Neutrophil (primary cell): ENCODE measurements at regions not wholly inside any gene's neighbourhood (a gene's known extent, or its start where the extent isn't known, plus 50 kb on each side); places are given as distances from the start of the nearest gene placed in this dataset.

Experiments used
- H3K27ac ChIP-seq: fragments of 200-600 bp; sonication (generic); 2 replicates; pipeline ENCODE4 v1.5.1; 2016; ENCODE audit warnings: mild to moderate bottlenecking, moderate library complexity
- H3K27me3 ChIP-seq: fragments of 200-600 bp; sonication (generic); 2 replicates; pipeline ENCODE4 v1.6.0; 2016; ENCODE audit warnings: mild to moderate bottlenecking
- H3K36me3 ChIP-seq: fragments of 200-600 bp; sonication (generic); 2 replicates; pipeline ENCODE4 v1.5.1; 2017
- H3K4me1 ChIP-seq, 2 experiments: fragments of 200-600 bp in 1 of 2; sonication (generic) in 1 of 2; 1 replicate in 1 of 2; 2 replicates in 1 of 2; pipeline versions ENCODE4 v1.5.1 to v1.6.1; 2013 to 2016; ENCODE audit warnings: low read depth in 1 of 2, low read length in 1 of 2, mild to moderate bottlenecking in 1 of 2, moderate library complexity in 1 of 2; ENCODE audit not compliant: control insufficient read depth in 1 of 2, insufficient read depth in 1 of 2
- H3K4me3 ChIP-seq, 2 experiments: fragments of 200-600 bp in 1 of 2; sonication (generic) in 1 of 2; 1 replicate in 1 of 2; 2 replicates in 1 of 2; pipeline ENCODE4 v1.5.1; 2013 to 2016; ENCODE audit warnings: low read depth in 1 of 2, low read length in 1 of 2, mild to moderate bottlenecking in 1 of 2, moderate library complexity in 1 of 2
- H3K9me3 ChIP-seq: fragments of 200-600 bp; sonication (generic); 2 replicates; pipeline ENCODE4 v1.5.1; 2016
- CTCF ChIP-seq: fragments of 200-600 bp; sonication (generic); IDR thresholded peaks from 2 replicates; pipeline ENCODE4 v1.5.1; 2016; ENCODE audit warnings: antibody characterized with exemption

DNA sequence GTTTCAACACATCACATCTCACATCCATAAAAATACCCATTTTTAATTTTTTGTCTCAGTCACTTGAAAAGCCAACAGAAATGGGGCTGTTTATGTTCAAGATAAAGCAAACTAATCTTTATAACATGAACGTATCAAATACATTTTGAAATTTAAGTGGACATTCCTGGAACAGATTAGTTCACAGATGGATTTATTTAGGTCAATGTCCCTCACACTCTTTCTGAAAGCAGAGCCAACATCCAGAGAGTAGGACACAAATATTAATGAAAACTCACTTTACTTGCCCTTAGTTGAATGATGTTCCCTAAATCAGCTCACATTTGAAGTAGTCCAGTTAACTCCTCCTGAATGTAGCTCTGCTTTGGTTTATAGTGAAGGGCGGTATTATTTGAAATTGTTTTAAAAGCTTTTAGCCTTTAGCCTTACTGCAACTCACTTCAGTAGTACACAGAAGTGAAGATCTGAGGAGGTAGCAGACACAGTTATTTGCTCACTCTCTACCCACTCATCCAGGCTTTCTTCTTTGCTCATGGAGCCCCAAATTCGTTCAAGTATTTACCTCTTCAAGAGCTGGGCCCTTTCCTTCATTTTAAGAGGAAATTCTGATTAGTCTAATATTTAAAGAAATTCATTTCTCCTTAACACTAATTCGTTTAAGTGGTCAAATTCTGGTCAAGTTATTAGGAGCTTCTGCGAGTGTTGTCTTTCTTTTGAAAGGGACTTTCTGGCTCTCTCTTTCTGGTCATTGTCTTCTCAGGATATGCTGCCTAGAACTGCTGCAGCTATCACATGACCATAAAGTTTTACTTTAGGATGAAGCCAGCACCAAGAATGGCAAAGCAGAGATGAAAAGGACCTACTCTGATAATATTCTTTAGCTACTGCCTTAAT lies 180.6 kb upstream of the AGR3 start:
- Histone ChIP-seq H3K27ac (no peak overlapping the region), H3K4me3 (no peak overlapping the region), H3K9me3 (no peaks in the 10 kb centered on the region), H3K27me3 (no peaks in the 10 kb centered on the region), H3K36me3 (no peaks in the 10 kb centered on the region), H3K4me1 (no peaks in the 10 kb centered on the region)
- no peak for TF ChIP-seq CTCF

DNA sequence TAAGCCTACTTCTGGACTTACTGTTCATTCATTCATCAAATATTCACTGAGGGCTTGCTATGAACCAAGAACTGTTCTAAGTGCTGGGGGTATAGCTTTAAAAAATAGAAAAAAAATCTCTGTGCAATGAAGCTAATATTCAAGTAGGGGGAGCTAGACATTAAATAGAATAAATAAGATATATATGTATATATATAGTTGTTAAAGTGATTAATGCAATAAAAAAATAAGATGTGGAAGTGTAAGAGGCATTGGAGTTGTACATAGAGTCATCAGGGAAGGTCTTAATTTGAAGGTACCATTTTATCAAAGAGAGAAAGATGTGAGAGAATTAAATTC lies 181.2 kb upstream of the AGR3 start:
- Histone ChIP-seq H3K9me3 (no peaks in the 10 kb centered on the region), H3K36me3 (no peaks in the 10 kb centered on the region), H3K27me3 (no peaks in the 10 kb centered on the region), H3K27ac (no peak overlapping the region), H3K4me1 (no peaks in the 10 kb centered on the region), H3K4me3 (no peak overlapping the region)
- TF ChIP-seq CTCF: no peak

DNA sequence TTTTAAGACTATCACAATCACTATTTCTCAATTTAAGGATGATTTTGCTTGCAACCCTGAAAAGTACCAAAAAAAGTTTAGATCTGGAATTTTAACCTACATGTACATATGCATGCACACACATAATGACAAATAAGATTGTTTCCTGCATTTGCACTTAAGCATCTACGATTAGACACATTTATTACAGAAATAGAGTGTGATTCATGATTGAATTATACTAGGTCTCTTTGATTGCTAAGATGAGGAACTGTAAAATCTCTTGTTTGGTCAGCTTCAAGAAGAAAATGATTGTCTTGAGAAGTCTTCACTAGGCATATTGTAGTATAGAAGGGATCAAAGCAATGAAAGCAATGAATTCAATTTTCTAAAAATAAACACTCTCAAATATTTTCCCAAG lies 185.9 kb upstream of the AGR3 start:
- Histone ChIP-seq H3K4me1 (no peaks in the 10 kb centered on the region), H3K27me3 (no peaks in the 10 kb centered on the region), H3K9me3 (no peaks in the 10 kb centered on the region), H3K4me3 (no peak overlapping the region), H3K27ac (no peak overlapping the region), H3K36me3 (no peaks in the 10 kb centered on the region)
- TF ChIP-seq CTCF: no peak

DNA sequence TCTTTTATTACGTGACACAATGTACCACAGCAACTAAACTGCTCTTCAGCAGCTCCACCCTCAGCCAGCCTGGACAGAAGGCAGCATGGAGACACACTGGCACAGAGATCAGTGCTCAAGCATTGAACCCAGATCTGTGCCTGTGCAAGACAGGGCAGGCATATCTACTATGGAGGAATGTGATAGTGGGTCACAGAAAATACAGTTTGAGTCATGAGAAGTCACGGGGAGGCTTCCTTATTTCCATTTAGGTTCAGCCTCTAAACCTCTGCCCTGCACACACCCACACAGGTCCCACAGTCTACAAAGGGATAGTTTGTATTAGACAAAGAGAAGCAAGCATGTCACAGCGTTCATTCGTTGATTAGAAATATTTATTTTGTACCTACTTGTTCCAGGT lies 187.4 kb upstream of the AGR3 start:
- no peaks in the 10 kb centered on the region for H3K4me1 ChIP-seq
- H3K27ac ChIP-seq: no peak overlapping the region
- TF ChIP-seq CTCF: no peak
- no peaks in the 10 kb centered on the region for H3K27me3 ChIP-seq
- H3K36me3 ChIP-seq: no peaks in the 10 kb centered on the region
- H3K4me3 ChIP-seq: no peak overlapping the region
- no peaks in the 10 kb centered on the region for H3K9me3 ChIP-seq

GRCh38 chr7:17070231-17070708 lies 188.5 kb upstream of the AGR3 start:
- H3K9me3 ChIP-seq: no peaks in the 10 kb centered on the region
- no peak for TF ChIP-seq CTCF
- no peak overlapping the region for H3K27ac ChIP-seq
- H3K27me3 ChIP-seq: no peaks in the 10 kb centered on the region
- H3K4me1 ChIP-seq: no peaks in the 10 kb centered on the region
- H3K36me3 ChIP-seq: no peaks in the 10 kb centered on the region
- H3K4me3 ChIP-seq: no peak overlapping the region
